ENCODE measurements at regions not wholly inside any gene's neighbourhood (a gene's known extent, or its start where the extent isn't known, plus 50 kb on each side); places are given as distances from the start of the nearest gene placed in this dataset.

DNA sequence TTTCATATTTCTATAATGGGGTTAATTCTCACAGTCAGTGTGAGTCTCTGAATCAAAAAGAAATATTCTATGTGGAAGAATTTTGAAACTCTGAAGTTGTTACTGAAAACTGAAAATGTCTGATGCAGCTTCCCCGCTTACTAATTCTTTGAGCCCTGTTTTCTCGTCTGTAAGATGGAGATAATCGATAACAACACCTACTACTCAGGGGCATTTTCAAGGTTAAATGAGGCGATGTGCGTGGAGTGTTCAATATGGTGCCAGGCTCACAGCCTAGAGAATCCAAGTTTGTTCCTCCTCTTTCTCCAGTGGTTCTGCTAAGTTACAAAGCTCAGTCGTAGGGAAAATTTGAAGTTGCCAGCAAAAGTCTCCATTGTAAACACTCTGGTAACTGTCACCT lies 391.4 kb downstream of the FUT8 start:
- ChIA-PET POLR2A (ENCODE audit: unreplicated experiment) (no interaction called here), CTCF (interaction anchor here (1.0 kb wide), 1 partner anchor 21 kb away, joined by 4 read pairs; no protein-coding TSS in a partner anchor)
- Histone ChIP-seq H3K4ac (ENCODE audit: low read depth, low read length) (no peak overlapping the region), H3K4me1 (ENCODE audit: control insufficient read depth, insufficient read depth, low read length) (no peaks in the 10 kb centered on the region), H3K9me3 (ENCODE audit: control insufficient read depth, insufficient read depth, low read length) (peaks cover 2% of the 10 kb centered on the region), H3K9ac (ENCODE audit: low read depth, low read length) (no peak overlapping the region), H2BK15ac (ENCODE audit: low read depth, low read length) (no peak overlapping the region), H3K9me1 (ENCODE audit: insufficient read depth, low read length) (no peaks in the 10 kb centered on the region), H3K23ac (ENCODE audit: low read depth, low read length) (no peak overlapping the region), H3K4me3 (ENCODE audit: insufficient read depth, low read depth, low read length) (no peak overlapping the region), H3K36me3 (ENCODE audit: control insufficient read depth, insufficient read depth, low read length) (no peaks in the 10 kb centered on the region), H3K14ac (replicated peaks; ENCODE audit: low read depth, low read length) (no peak overlapping the region), H3K27me3 (ENCODE audit: control insufficient read depth, insufficient read depth, low read length) (peaks cover 6% of the 10 kb centered on the region), H3K18ac (ENCODE audit: low read depth, low read length) (no peak overlapping the region), H2AK9ac (replicated peaks; ENCODE audit: low read depth, low read length, poor library complexity) (no peak overlapping the region), H3K4me2 (ENCODE audit: low read depth, low read length) (no peak overlapping the region), H2BK20ac (ENCODE audit: low read depth, low read length) (no peak overlapping the region), H2AK5ac (ENCODE audit: low read depth, low read length) (no peak overlapping the region), H4K20me1 (ENCODE audit: insufficient read depth, low read length) (no peaks in the 10 kb centered on the region), H4K8ac (ENCODE audit: low read depth in 2 of 2, low read length in 2 of 2) (no peak overlapping the region), H3K56ac (ENCODE audit: extremely low read depth, insufficient read depth, low read length) (no peak overlapping the region), H4K91ac (ENCODE audit: insufficient read depth, low read depth, low read length) (no peak overlapping the region), H2BK120ac (ENCODE audit: low read depth, low read length) (no peak overlapping the region), H3K79me1 (ENCODE audit: low read depth in 1 of 2, low read length in 2 of 2) (no peaks in the 10 kb centered on the region), H4K5ac (ENCODE audit: low read depth, low read length) (no peak overlapping the region), H2BK5ac (ENCODE audit: low read depth, low read length, poor library complexity, severe bottlenecking) (no peak overlapping the region), H3K27ac (ENCODE audit: insufficient read depth, low read length) (no peak overlapping the region), H2AFZ (replicated peaks; ENCODE audit: low read length, poor library complexity) (no peak overlapping the region)
- in situ Hi-C loops (cut with MboI; ENCODE audit: low sequenced_read_pairs) (no loop called here), dilution Hi-C loops (cut with HindIII; ENCODE audit: low sequenced_read_pairs, unreplicated experiment) (no loop called here), intact Hi-C loops (cut with micrococcal nuclease) (no loop called here)
- no peak for ATAC-seq (ENCODE audit: low read depth)
- TF ChIP-seq CHD1 (IDR thresholded peaks at IDR 0.05; ENCODE audit: low read depth, low read length): no peak
- TF ChIP-seq, protein P1, sequence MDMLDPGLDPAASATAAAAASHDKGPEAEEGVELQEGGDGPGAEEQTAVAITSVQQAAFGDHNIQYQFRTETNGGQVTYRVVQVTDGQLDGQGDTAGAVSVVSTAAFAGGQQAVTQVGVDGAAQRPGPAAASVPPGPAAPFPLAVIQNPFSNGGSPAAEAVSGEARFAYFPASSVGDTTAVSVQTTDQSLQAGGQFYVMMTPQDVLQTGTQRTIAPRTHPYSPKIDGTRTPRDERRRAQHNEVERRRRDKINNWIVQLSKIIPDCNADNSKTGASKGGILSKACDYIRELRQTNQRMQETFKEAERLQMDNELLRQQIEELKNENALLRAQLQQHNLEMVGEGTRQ (IDR thresholded peaks at IDR 0.05; ENCODE audit: low read depth, low read length): no peak
- TF ChIP-seq, protein P2, sequence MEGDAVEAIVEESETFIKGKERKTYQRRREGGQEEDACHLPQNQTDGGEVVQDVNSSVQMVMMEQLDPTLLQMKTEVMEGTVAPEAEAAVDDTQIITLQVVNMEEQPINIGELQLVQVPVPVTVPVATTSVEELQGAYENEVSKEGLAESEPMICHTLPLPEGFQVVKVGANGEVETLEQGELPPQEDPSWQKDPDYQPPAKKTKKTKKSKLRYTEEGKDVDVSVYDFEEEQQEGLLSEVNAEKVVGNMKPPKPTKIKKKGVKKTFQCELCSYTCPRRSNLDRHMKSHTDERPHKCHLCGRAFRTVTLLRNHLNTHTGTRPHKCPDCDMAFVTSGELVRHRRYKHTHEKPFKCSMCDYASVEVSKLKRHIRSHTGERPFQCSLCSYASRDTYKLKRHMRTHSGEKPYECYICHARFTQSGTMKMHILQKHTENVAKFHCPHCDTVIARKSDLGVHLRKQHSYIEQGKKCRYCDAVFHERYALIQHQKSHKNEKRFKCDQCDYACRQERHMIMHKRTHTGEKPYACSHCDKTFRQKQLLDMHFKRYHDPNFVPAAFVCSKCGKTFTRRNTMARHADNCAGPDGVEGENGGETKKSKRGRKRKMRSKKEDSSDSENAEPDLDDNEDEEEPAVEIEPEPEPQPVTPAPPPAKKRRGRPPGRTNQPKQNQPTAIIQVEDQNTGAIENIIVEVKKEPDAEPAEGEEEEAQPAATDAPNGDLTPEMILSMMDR (conservative IDR thresholded peaks at IDR 0.05; ENCODE audit: low read depth, low read length): no peak
- TF ChIP-seq RFX5 (IDR thresholded peaks at IDR 0.05; ENCODE audit: low read depth, low read length): no peak
- TF ChIP-seq MAZ (IDR thresholded peaks at IDR 0.05; ENCODE audit: borderline replicate concordance, low read depth, low read length): no peak
- WGBS, 2 experiments (ENCODE audit: extremely low coverage in 2 of 2, insufficient read length in 1 of 2): 40% methylated on average over 1 of the region's 6 CpGs; no CpG with 5 or more reads in 1 of the 2 experiments
- no TSS peak for BruUV-seq (replicated peaks)
- no peak for DNase-seq
